Neuronal stem cell (in vitro differentiated cells): ENCODE measurements at regions not wholly inside any gene's neighbourhood (a gene's known extent, or its start where the extent isn't known, plus 50 kb on each side); places are given as distances from the start of the nearest gene placed in this dataset.

Experiments
- DNase-seq: peaks from one replicate; pipeline ENCODE4 v3.0.0-alpha.2; 2013; ENCODE audit warnings: low spot score
- H2AFZ ChIP-seq: one replicate; pipeline ENCODE4 v1.6.1; 2013; ENCODE audit warnings: mild to moderate bottlenecking, low read length, inconsistent platforms
- H2AK5ac ChIP-seq: 2 replicates; pipeline ENCODE4 v1.6.1; 2013; ENCODE audit warnings: low read depth, mild to moderate bottlenecking, inconsistent platforms, low read length, moderate library complexity, mixed read lengths
- H2BK120ac ChIP-seq: 2 replicates; pipeline ENCODE4 v1.6.1; 2013; ENCODE audit warnings: low read depth, mild to moderate bottlenecking, inconsistent platforms, low read length, moderate library complexity, mixed read lengths
- H2BK12ac ChIP-seq: one replicate; pipeline ENCODE4 v1.6.1; 2013; ENCODE audit warnings: low read length, inconsistent platforms
- H2BK15ac ChIP-seq: 2 replicates; pipeline ENCODE4 v1.6.1; 2013; ENCODE audit warnings: mild to moderate bottlenecking, low read length, inconsistent platforms, mixed read lengths
- H2BK5ac ChIP-seq: one replicate; pipeline ENCODE4 v1.6.1; 2013; ENCODE audit warnings: inconsistent platforms, mild to moderate bottlenecking, low read length, moderate library complexity
- H3K14ac ChIP-seq: one replicate; pipeline ENCODE4 v1.6.1; 2013; ENCODE audit warnings: low read length, inconsistent platforms
- H3K18ac ChIP-seq: 2 replicates; pipeline ENCODE4 v1.6.1; 2013; ENCODE audit warnings: low read length, inconsistent platforms
- H3K23ac ChIP-seq: 2 replicates; pipeline ENCODE4 v1.6.1; 2013; ENCODE audit warnings: low read depth, mild to moderate bottlenecking, mixed read lengths, low read length, inconsistent platforms; ENCODE audit not compliant: poor library complexity
- H3K27ac ChIP-seq: replicated peaks from 3 replicates; pipeline ENCODE4 v1.5.1; 2013; ENCODE audit warnings: low read length, inconsistent platforms
- H3K27me3 ChIP-seq, 3 experiments: 2 replicates each; pipeline ENCODE4 v1.6.1; 2013; ENCODE audit warnings: low read length in 3 of 3, mild to moderate bottlenecking in 2 of 3, inconsistent platforms in 1 of 3, low read depth in 1 of 3, mixed read lengths in 1 of 3, moderate library complexity in 1 of 3; ENCODE audit not compliant: control insufficient read depth in 3 of 3, insufficient read depth in 3 of 3
- H3K36me3 ChIP-seq, 2 donors: replicated peaks in 1 of 2; 2 replicates each; pipeline ENCODE4 v1.6.1; 2013; ENCODE audit warnings: low read length in 2 of 2; ENCODE audit not compliant: control insufficient read depth in 2 of 2, insufficient read depth in 2 of 2
- H3K4ac ChIP-seq: 2 replicates; pipeline ENCODE4 v1.6.1; 2013; ENCODE audit warnings: inconsistent platforms, mild to moderate bottlenecking, low read length, moderate library complexity
- H3K4me1 ChIP-seq, 2 donors: 1 replicate in 1 of 2; 2 replicates in 1 of 2; pipeline ENCODE4 v1.6.1; 2013; ENCODE audit warnings: low read length in 2 of 2, low read depth in 1 of 2; ENCODE audit not compliant: control insufficient read depth in 2 of 2, insufficient read depth in 1 of 2
- H3K4me2 ChIP-seq: one replicate; pipeline ENCODE4 v1.6.1; 2013; ENCODE audit warnings: mild to moderate bottlenecking, low read length, inconsistent platforms; ENCODE audit not compliant: insufficient read depth, poor library complexity, severe bottlenecking
- H3K4me3 ChIP-seq, 2 donors: 2 replicates each; pipeline ENCODE4 v1.5.1; 2013; ENCODE audit warnings: low read length in 2 of 2, mild to moderate bottlenecking in 2 of 2, inconsistent platforms in 1 of 2, moderate library complexity in 1 of 2
- H3K79me1 ChIP-seq: one replicate; pipeline ENCODE4 v1.6.1; 2013; ENCODE audit warnings: low read depth, mild to moderate bottlenecking, inconsistent platforms, low read length, moderate library complexity
- H3K9ac ChIP-seq: one replicate; pipeline ENCODE4 v1.6.1; 2013; ENCODE audit warnings: mild to moderate bottlenecking, low read depth, low read length, inconsistent platforms; ENCODE audit not compliant: poor library complexity
- H3K9me3 ChIP-seq, 2 donors: replicated peaks in 1 of 2; 2 replicates each; pipeline versions ENCODE3 to v1.6.1; 2013; ENCODE audit warnings: low read length in 2 of 2, mild to moderate bottlenecking in 2 of 2, inconsistent platforms in 1 of 2, low read depth in 1 of 2, mixed read lengths in 1 of 2, moderate library complexity in 1 of 2; ENCODE audit not compliant: control insufficient read depth in 2 of 2, insufficient read depth in 1 of 2
- H4K8ac ChIP-seq: one replicate; pipeline ENCODE4 v1.6.1; 2013; ENCODE audit warnings: low read depth, mild to moderate bottlenecking, inconsistent platforms, low read length, moderate library complexity
- H4K91ac ChIP-seq: one replicate; pipeline ENCODE4 v1.6.1; 2013; ENCODE audit warnings: low read length, low read depth, mild to moderate bottlenecking, inconsistent platforms; ENCODE audit not compliant: poor library complexity
- WGBS, 2 donors: extraction: QIAGEN DNeasy Blood & Tissue Kit; methylation state at CpG; one replicate each; pipeline ENCODE4 v1.1.7; 2013; ENCODE audit warnings: missing lambda C conversion rate in 2 of 2, mixed read lengths in 1 of 2; ENCODE audit not compliant: insufficient read length in 2 of 2, insufficient replicate concordance in 1 of 2; ENCODE audit errors: extremely low coverage in 2 of 2; 5-methylcytosine and 5-hydroxymethylcytosine counted together

GRCh38 chr6:94130478-94130877 lies 711.1 kb upstream of the EPHA7 start:
- no peak overlapping the region for H4K91ac ChIP-seq
- H2AFZ ChIP-seq = peak overlapping the region; percentile 52
- H2BK5ac ChIP-seq = no peak overlapping the region
- no peak overlapping the region for H3K23ac ChIP-seq
- H3K9me3 ChIP-seq = no peaks in the 10 kb centered on the region
- no peaks in the 10 kb centered on the region for H3K79me1 ChIP-seq
- no peaks in the 10 kb centered on the region for H3K36me3 ChIP-seq
- H3K18ac ChIP-seq = no peak overlapping the region
- H3K14ac ChIP-seq = no peak overlapping the region
- no peak overlapping the region for H2BK15ac ChIP-seq
- H3K9ac ChIP-seq = no peak overlapping the region
- no peak overlapping the region for H2AK5ac ChIP-seq
- H3K27me3 ChIP-seq = no peaks in the 10 kb centered on the region
- H3K4me1 ChIP-seq = peaks cover 0 to 17% of the 10 kb centered on the region in 2 donors
- no peak overlapping the region for H3K4me3 ChIP-seq
- no peak overlapping the region for H3K4me2 ChIP-seq
- no peak overlapping the region for H4K8ac ChIP-seq
- H3K27ac ChIP-seq = no peak overlapping the region
- no peak overlapping the region for H3K4ac ChIP-seq
- DNase-seq = peak; percentile 54
- no peak overlapping the region for H2BK12ac ChIP-seq
- no CpG with 5 or more reads among the region's 1 CpG for WGBS, 2 donors
- no peak overlapping the region for H2BK120ac ChIP-seq

- no peak overlapping the region for H2AFZ ChIP-seq
- no peaks in the 10 kb centered on the region for H3K79me1 ChIP-seq
- H3K4me3 ChIP-seq = no peak overlapping the region
- H4K91ac ChIP-seq = no peak overlapping the region
- H2AK5ac ChIP-seq = no peak overlapping the region
- no peak overlapping the region for H3K9ac ChIP-seq
- no peaks in the 10 kb centered on the region for H3K27me3 ChIP-seq
- DNase-seq = no peak
- no peak overlapping the region for H3K18ac ChIP-seq
- H2BK5ac ChIP-seq = no peak overlapping the region
- H4K8ac ChIP-seq = no peak overlapping the region
- H3K4me2 ChIP-seq = no peak overlapping the region
- no peak overlapping the region for H2BK120ac ChIP-seq
- no peaks in the 10 kb centered on the region for H3K9me3 ChIP-seq
- H3K4ac ChIP-seq = no peak overlapping the region
- no peak overlapping the region for H2BK15ac ChIP-seq
- no peak overlapping the region for H3K14ac ChIP-seq
- no peaks in the 10 kb centered on the region for H3K36me3 ChIP-seq
- H2BK12ac ChIP-seq = no peak overlapping the region
- H3K27ac ChIP-seq = no peak overlapping the region
- no peak overlapping the region for H3K23ac ChIP-seq
- H3K4me1 ChIP-seq = peaks cover 0 to 17% of the 10 kb centered on the region in 2 donors
Measured at GRCh38 chr6:94129926-94130325, 710.6 kb upstream of the EPHA7 start.

DNA sequence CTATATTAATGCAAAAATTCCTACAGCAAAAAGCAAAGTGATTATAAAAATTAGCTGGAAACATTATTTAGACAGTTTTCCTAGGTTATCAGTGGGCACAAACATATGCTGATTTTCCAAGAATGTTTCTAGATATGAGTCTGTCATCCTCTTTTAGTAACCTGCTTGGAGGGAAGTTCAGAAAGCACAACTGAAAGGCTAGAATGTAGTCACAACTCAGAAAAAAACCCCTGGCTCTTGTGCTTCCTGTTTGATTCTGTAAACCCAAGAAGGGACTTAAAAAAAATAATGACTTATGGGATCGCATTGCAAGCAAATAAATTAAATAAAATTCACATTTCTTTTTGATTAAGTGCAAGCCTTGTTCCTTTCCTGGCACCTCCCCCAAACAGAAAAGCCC lies 708.4 kb upstream of the EPHA7 start:
- H3K4me3 ChIP-seq = no peak overlapping the region
- H2AFZ ChIP-seq = peak overlapping the region; percentile 51
- H3K27me3 ChIP-seq = no peaks in the 10 kb centered on the region
- no peak overlapping the region for H3K14ac ChIP-seq
- no peak overlapping the region for H3K4me2 ChIP-seq
- no peak overlapping the region for H3K4ac ChIP-seq
- no peak overlapping the region for H2BK120ac ChIP-seq
- no peak overlapping the region for H2BK15ac ChIP-seq
- H3K9ac ChIP-seq = no peak overlapping the region
- H3K27ac ChIP-seq = no peak overlapping the region
- H3K18ac ChIP-seq = no peak overlapping the region
- no CpG with 5 or more reads among the region's 1 CpG for WGBS, 2 donors
- no peak overlapping the region for H2BK5ac ChIP-seq
- H2BK12ac ChIP-seq = no peak overlapping the region
- H3K23ac ChIP-seq = no peak overlapping the region
- H4K8ac ChIP-seq = no peak overlapping the region
- no peaks in the 10 kb centered on the region for H3K79me1 ChIP-seq
- H3K9me3 ChIP-seq = no peaks in the 10 kb centered on the region
- H3K4me1 ChIP-seq = peaks cover 0 to 14% of the 10 kb centered on the region in 2 donors
- no peaks in the 10 kb centered on the region for H3K36me3 ChIP-seq
- H4K91ac ChIP-seq = no peak overlapping the region
- no peak overlapping the region for H2AK5ac ChIP-seq
- DNase-seq = no peak

- H4K91ac ChIP-seq = no peak overlapping the region
- no peak overlapping the region for H3K4ac ChIP-seq
- no peaks in the 10 kb centered on the region for H3K79me1 ChIP-seq
- no peak for DNase-seq
- H3K36me3 ChIP-seq = no peaks in the 10 kb centered on the region
- H3K14ac ChIP-seq = no peak overlapping the region
- WGBS, 2 donors = no CpG with 5 or more reads among the region's 1 CpG
- H3K9me3 ChIP-seq = no peaks in the 10 kb centered on the region
- H3K4me3 ChIP-seq = no peak overlapping the region
- no peaks in the 10 kb centered on the region for H3K4me1 ChIP-seq
- H2AFZ ChIP-seq = no peak overlapping the region
- no peak overlapping the region for H3K27ac ChIP-seq
- no peak overlapping the region for H2BK15ac ChIP-seq
- H3K9ac ChIP-seq = no peak overlapping the region
- no peak overlapping the region for H3K18ac ChIP-seq
- no peak overlapping the region for H2BK5ac ChIP-seq
- H2BK120ac ChIP-seq = no peak overlapping the region
- no peak overlapping the region for H3K4me2 ChIP-seq
- no peak overlapping the region for H4K8ac ChIP-seq
- H2AK5ac ChIP-seq = no peak overlapping the region
- H3K23ac ChIP-seq = no peak overlapping the region
- no peaks in the 10 kb centered on the region for H3K27me3 ChIP-seq
- no peak overlapping the region for H2BK12ac ChIP-seq
Measured at GRCh38 chr6:94124333-94124732, 705.0 kb upstream of the EPHA7 start.
